OCI-LY3 (cell line): ENCODE measurements at regions not wholly inside any gene's neighbourhood (a gene's known extent, or its start where the extent isn't known, plus 50 kb on each side); places are given as distances from the start of the nearest gene placed in this dataset.

Experiments used
- EZH2phosphoT487 ChIP-seq: fragments of 200-600 bp; shearing (Covaris generic); IDR thresholded peaks from 2 replicates; pipeline ENCODE4 v1.6.1; 2018; ENCODE audit warnings: antibody characterized with exemption, mixed run types, low read depth
- TF ChIP-seq, protein P1 (sequence below): fragments of 200-600, 300-600 bp; sonication (generic); IDR thresholded peaks from 2 replicates; pipeline ENCODE4 v1.5.1; 2014; ENCODE audit warnings: antibody characterized with exemption, low read length, low read depth

GRCh38 chr14:26738571-26738970 is 140.7 kb upstream of the NOVA1 start:
- TF ChIP-seq, protein P1, sequence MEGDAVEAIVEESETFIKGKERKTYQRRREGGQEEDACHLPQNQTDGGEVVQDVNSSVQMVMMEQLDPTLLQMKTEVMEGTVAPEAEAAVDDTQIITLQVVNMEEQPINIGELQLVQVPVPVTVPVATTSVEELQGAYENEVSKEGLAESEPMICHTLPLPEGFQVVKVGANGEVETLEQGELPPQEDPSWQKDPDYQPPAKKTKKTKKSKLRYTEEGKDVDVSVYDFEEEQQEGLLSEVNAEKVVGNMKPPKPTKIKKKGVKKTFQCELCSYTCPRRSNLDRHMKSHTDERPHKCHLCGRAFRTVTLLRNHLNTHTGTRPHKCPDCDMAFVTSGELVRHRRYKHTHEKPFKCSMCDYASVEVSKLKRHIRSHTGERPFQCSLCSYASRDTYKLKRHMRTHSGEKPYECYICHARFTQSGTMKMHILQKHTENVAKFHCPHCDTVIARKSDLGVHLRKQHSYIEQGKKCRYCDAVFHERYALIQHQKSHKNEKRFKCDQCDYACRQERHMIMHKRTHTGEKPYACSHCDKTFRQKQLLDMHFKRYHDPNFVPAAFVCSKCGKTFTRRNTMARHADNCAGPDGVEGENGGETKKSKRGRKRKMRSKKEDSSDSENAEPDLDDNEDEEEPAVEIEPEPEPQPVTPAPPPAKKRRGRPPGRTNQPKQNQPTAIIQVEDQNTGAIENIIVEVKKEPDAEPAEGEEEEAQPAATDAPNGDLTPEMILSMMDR: no peak
- TF ChIP-seq EZH2phosphoT487: no peak
